HCT116 (cell line): ENCODE measurements at regions not wholly inside any gene's neighbourhood (a gene's known extent, or its start where the extent isn't known, plus 50 kb on each side); places are given as distances from the start of the nearest gene placed in this dataset.

Experiments used
- ATAC-seq: fragments of 200-7000 bp; cut with Tn5 transposase; 2 replicates; pipeline ENCODE4 v1.9.1; 2020; ENCODE audit warnings: mild to moderate bottlenecking, moderate library complexity
- BruUV-seq: library from RNA; stranded (reverse); fragments of 400-500 nt; replicated peaks from 2 replicates; lab custom pipeline; 2021; lab: Mats Ljungman, UMichigan
- CTCF ChIA-PET: fragments of 300-600 bp; sonication (Branson Sonifier 250); formaldehyde crosslinking; loops from one replicate; lab custom pipeline; 2021; ENCODE audit warnings: antibody characterized with exemption; lab: Charles Lee
- POLR2A ChIA-PET: fragments of 300-600, 350-600 bp; sonication (Branson Sonifier 250); formaldehyde crosslinking; loops from one replicate; lab custom pipeline; 2021; ENCODE audit warnings: antibody characterized with exemption; lab: Charles Lee
- RAD21 ChIA-PET, 2 experiments: fragments of 300-600 bp; sonication (Branson Sonifier 250); formaldehyde crosslinking; loops; one replicate each; lab custom pipeline; 2023; ENCODE audit warnings: low total read pairs in 2 of 2; ENCODE audit not compliant: uncharacterized antibody in 2 of 2, unreplicated experiment in 2 of 2, low non-redundant PET in 1 of 2; lab: Charles Lee
- DNase-seq: peaks from one replicate; pipeline ENCODE4 v3.0.0-alpha.2; 2010; ENCODE audit warnings: low read depth, low spot score
- H2AFZ ChIP-seq: fragments of 200-600 bp; shearing (Covaris generic), sonication (generic); 2 replicates; pipeline ENCODE4 v1.6.1; 2017; ENCODE audit warnings: low read depth, mixed run types, mixed read lengths, antibody characterized with exemption, low read length; ENCODE audit not compliant: poor library complexity, severe bottlenecking
- H3K27ac ChIP-seq: 2 replicates; pipeline ENCODE4 v1.5.1; 2012; ENCODE audit warnings: low read depth, low read length
- H3K27me3 ChIP-seq: fragments of 200-600 bp; sonication (generic); 2 replicates; pipeline ENCODE4 v1.6.1; 2016; ENCODE audit warnings: mixed run types, low read length, mixed read lengths; ENCODE audit not compliant: insufficient read depth
- H3K36me3 ChIP-seq, 2 experiments: fragments of 200-500 bp in 1 of 2; fragments of 200-600 bp in 1 of 2; sonication (Bioruptor generic) in 1 of 2; sonication (generic) in 1 of 2; 2 replicates each; pipeline versions ENCODE4 v1.5.1 to v1.6.1; 2014 to 2016; ENCODE audit warnings: low read length in 2 of 2, inconsistent platforms in 1 of 2, mixed read lengths in 1 of 2, mixed run types in 1 of 2; ENCODE audit not compliant: insufficient read depth in 2 of 2, control insufficient read depth in 1 of 2
- H3K4me1 ChIP-seq, 2 experiments: fragments of 200-600 bp in 1 of 2; sonication (generic) in 1 of 2; 2 replicates each; pipeline versions ENCODE4 v1.5.1 to v1.6.1; 2012 to 2017; ENCODE audit warnings: low read length in 2 of 2, inconsistent platforms in 1 of 2, mild to moderate bottlenecking in 1 of 2, mixed read lengths in 1 of 2, mixed run types in 1 of 2, moderate library complexity in 1 of 2; ENCODE audit not compliant: insufficient read depth in 2 of 2, control insufficient read depth in 1 of 2
- H3K4me2 ChIP-seq: fragments of 200-600 bp; sonication (generic); 2 replicates; pipeline ENCODE4 v1.6.1; 2017; ENCODE audit warnings: mixed run types, low read length, mixed read lengths
- H3K4me3 ChIP-seq, 2 experiments: fragments of 200-600 bp in 1 of 2; sonication (generic) in 1 of 2; replicated peaks in 1 of 2; 2 replicates each; pipeline ENCODE4 v1.5.1; 2011 to 2016; ENCODE audit warnings: low read length in 2 of 2, control low read depth in 1 of 2, low read depth in 1 of 2, mild to moderate bottlenecking in 1 of 2, mixed read lengths in 1 of 2, mixed run types in 1 of 2
- H3K79me2 ChIP-seq: fragments of 200-600 bp; sonication (generic); 2 replicates; pipeline ENCODE4 v1.6.1; 2017; ENCODE audit warnings: mild to moderate bottlenecking, mixed run types, low read length, moderate library complexity, mixed read lengths; ENCODE audit not compliant: insufficient read depth
- H3K9ac ChIP-seq: fragments of 200-600 bp; sonication (generic); 2 replicates; pipeline ENCODE4 v1.6.1; 2016; ENCODE audit warnings: low read length, mixed read lengths
- H3K9me2 ChIP-seq: fragments of 200-600 bp; sonication (generic), shearing (Covaris generic); 2 replicates; pipeline ENCODE4 v1.6.1; 2017; ENCODE audit warnings: mixed run types, mild to moderate bottlenecking, moderate library complexity; ENCODE audit not compliant: insufficient read depth
- H3K9me3 ChIP-seq, 2 experiments: fragments of 200-500 bp in 1 of 2; fragments of 200-600 bp in 1 of 2; sonication (Bioruptor generic) in 1 of 2; sonication (generic) in 1 of 2; 2 replicates each; pipeline ENCODE4 v1.6.1; 2014 to 2017; ENCODE audit warnings: low read length in 2 of 2, mixed read lengths in 2 of 2, inconsistent platforms in 1 of 2, low read depth in 1 of 2, mild to moderate bottlenecking in 1 of 2, mixed run types in 1 of 2, moderate library complexity in 1 of 2; ENCODE audit not compliant: control insufficient read depth in 1 of 2, insufficient read depth in 1 of 2
- H4K20me1 ChIP-seq: fragments of 200-600 bp; sonication (generic), shearing (Covaris generic); 2 replicates; pipeline ENCODE4 v1.6.1; 2017; ENCODE audit warnings: mixed run types, mild to moderate bottlenecking, moderate library complexity; ENCODE audit not compliant: insufficient read depth
- CEBPB ChIP-seq: IDR thresholded peaks from 2 replicates; pipeline ENCODE4 v1.6.1; 2012; ENCODE audit warnings: low read depth
- EGR1 ChIP-seq: IDR thresholded peaks from 2 replicates; pipeline ENCODE4 v1.6.1; 2012; ENCODE audit warnings: low read depth
- EZH2 ChIP-seq: fragments of 200-600 bp; sonication (generic); IDR thresholded peaks from 2 replicates; pipeline ENCODE4 v1.6.1; 2017; ENCODE audit warnings: antibody characterized with exemption, mixed run types
- EZH2phosphoT487 ChIP-seq: fragments of 200-600 bp; IDR thresholded peaks from 2 replicates; pipeline ENCODE4 v1.6.1; 2018; ENCODE audit warnings: antibody characterized with exemption, borderline replicate concordance
- FOSL1 ChIP-seq: IDR thresholded peaks from 2 replicates; pipeline ENCODE4 v1.6.1; 2012; ENCODE audit warnings: low read depth
- JUND ChIP-seq: IDR thresholded peaks from 2 replicates; pipeline ENCODE4 v1.6.1; 2012
- MAX ChIP-seq: IDR thresholded peaks from 2 replicates; pipeline ENCODE4 v1.6.1; 2012
- POLR2AphosphoS5 ChIP-seq: IDR thresholded peaks from 2 replicates; pipeline ENCODE4 v1.6.1; 2011; ENCODE audit warnings: mild to moderate bottlenecking, low read depth, low read length, moderate library complexity
- RAD21 ChIP-seq: IDR thresholded peaks from 2 replicates; pipeline ENCODE4 v1.6.1; 2012; ENCODE audit warnings: low read depth, mild to moderate bottlenecking
- REST ChIP-seq: IDR thresholded peaks from 2 replicates; pipeline ENCODE4 v1.6.1; 2012; ENCODE audit warnings: low read depth
- SP1 ChIP-seq: IDR thresholded peaks from 2 replicates; pipeline ENCODE4 v1.6.1; 2012; ENCODE audit warnings: low read depth
- ZBTB33 ChIP-seq: IDR thresholded peaks from 2 replicates; pipeline ENCODE4 v1.6.1; 2011; ENCODE audit warnings: mild to moderate bottlenecking, low read length, moderate library complexity; ENCODE audit not compliant: insufficient replicate concordance; ENCODE audit errors: extremely low read depth
- ZFX ChIP-seq: fragments of 450-650 bp; IDR thresholded peaks from 2 replicates; pipeline ENCODE4 v1.6.1; 2017
- ZNF274 ChIP-seq: fragments of 200-500 bp; sonication (Bioruptor generic); IDR thresholded peaks from 2 replicates; pipeline ENCODE4 v1.6.1; 2014; ENCODE audit warnings: mild to moderate bottlenecking, low read depth, low read length, inconsistent platforms
- intact Hi-C: fragments of 100-400 bp; cut with micrococcal nuclease; formaldehyde crosslinking; loops from 2 replicates; pipeline ENCODE4 v1.10.0; 2022

GRCh38 chr1:192461684-192462083, 113.9 kb upstream of the RGS1 start:
- H3K36me3 ChIP-seq = no peaks in the 10 kb centered on the region
- no TSS peak for BruUV-seq
- H3K4me3 ChIP-seq = no peak overlapping the region
- intact Hi-C loops = no loop called here
- H4K20me1 ChIP-seq = no peaks in the 10 kb centered on the region
- RAD21 ChIA-PET = no interaction called here
- CTCF ChIA-PET = interaction anchor here (1.3 kb wide), 1 partner anchor 12 kb away, joined by 3 read pairs; no protein-coding TSS in a partner anchor
- H3K27me3 ChIP-seq = no peaks in the 10 kb centered on the region
- TF ChIP-seq RAD21 (no peak), ZBTB33 (no peak), ZFX (no peak), EZH2 (no peak), FOSL1 (no peak), REST (no peak), EZH2phosphoT487 (no peak), ZNF274 (no peak), EGR1 (no peak), SP1 (no peak), JUND (no peak), MAX (no peak), POLR2AphosphoS5 (no peak), CEBPB (no peak)
- H3K9ac ChIP-seq = no peak overlapping the region
- H3K4me1 ChIP-seq = no peaks in the 10 kb centered on the region
- no peaks in the 10 kb centered on the region for H3K9me3 ChIP-seq
- H3K9me2 ChIP-seq = no peaks in the 10 kb centered on the region
- ATAC-seq = peak; percentile 63
- no peak overlapping the region for H2AFZ ChIP-seq
- POLR2A ChIA-PET = no interaction called here
- H3K79me2 ChIP-seq = no peaks in the 10 kb centered on the region
- no peak for DNase-seq
- no peak overlapping the region for H3K27ac ChIP-seq
- H3K4me2 ChIP-seq = no peak overlapping the region
